Neural cell (in vitro differentiated cells): ENCODE measurements at regions not wholly inside any gene's neighbourhood (a gene's known extent, or its start where the extent isn't known, plus 50 kb on each side); places are given as distances from the start of the nearest gene placed in this dataset.
A peak's percentile ranks its signal among the peaks of the same experiment; 100 is the strongest.

Experiments
- CTCF ChIP-seq: fragments of 450-650 bp; IDR thresholded peaks from 2 replicates; pipeline ENCODE4 v1.5.1; 2014; ENCODE audit warnings: antibody characterized with exemption, mild to moderate bottlenecking, moderate library complexity; ENCODE audit not compliant: poor library complexity, severe bottlenecking
- POLR2AphosphoS5 ChIP-seq: IDR thresholded peaks from 2 replicates; pipeline ENCODE4 v1.6.1; 2012
- SMC3 ChIP-seq: fragments of 450-650 bp; conservative IDR thresholded peaks from 2 replicates; pipeline ENCODE4 v1.6.1; 2014; ENCODE audit warnings: antibody characterized with exemption, mild to moderate bottlenecking, moderate library complexity; ENCODE audit not compliant: poor library complexity
- TAF1 ChIP-seq: IDR thresholded peaks from 2 replicates; pipeline ENCODE4 v1.6.1; 2012; ENCODE audit warnings: low read depth

- TF ChIP-seq CTCF (no peak), TAF1 (no peak), POLR2AphosphoS5 (peak; percentile 51), SMC3 (no peak)
These were observed 372.3 kb downstream of the USP25 start for GRCh38 chr21:16102113-16102512.
